ENCODE measurements at regions not wholly inside any gene's neighbourhood (a gene's known extent, or its start where the extent isn't known, plus 50 kb on each side); places are given as distances from the start of the nearest gene placed in this dataset.

- intact Hi-C loops (cut with DNase I), result no loop called here
- FAIRE-seq (no peak), DNase-seq (no peak)
- Histone ChIP-seq H3K4me1 (ENCODE audit: control insufficient read depth in 2 of 3, insufficient read depth in 2 of 3, low read depth in 1 of 3, low read length in 3 of 3) (no peaks in the 10 kb centered on the region), H3K9me3 (ENCODE audit: control insufficient read depth in 2 of 3, insufficient read depth in 1 of 3, low read length in 3 of 3) (no peaks in the 10 kb centered on the region), H3K4me3 (ENCODE audit: low read length in 3 of 3) (no peak overlapping the region), H3K36me3 (ENCODE audit: control insufficient read depth in 2 of 3, insufficient read depth in 3 of 3, low read length in 3 of 3) (no peaks in the 10 kb centered on the region), H3K27ac (ENCODE audit: low read depth in 2 of 2, low read length in 2 of 2) (no peak overlapping the region), H3K9ac (ENCODE audit: low read length in 3 of 3) (no peak overlapping the region), H3K27me3 (ENCODE audit: control insufficient read depth, insufficient read depth, low read length) (no peaks in the 10 kb centered on the region)
- no peak for TF ChIP-seq CTCF (IDR thresholded peaks at IDR 0.05; ENCODE audit: borderline replicate concordance, extremely low read depth, insufficient read depth)
Measured at GRCh38 chr2:209368406-209368805, 55.4 kb upstream of the MAP2 start.

- Histone ChIP-seq H3K9me3 (ENCODE audit: control insufficient read depth in 2 of 3, insufficient read depth in 1 of 3, low read length in 3 of 3) (no peaks in the 10 kb centered on the region), H3K27ac (ENCODE audit: low read depth in 2 of 2, low read length in 2 of 2) (no peak overlapping the region), H3K27me3 (ENCODE audit: control insufficient read depth, insufficient read depth, low read length) (no peaks in the 10 kb centered on the region), H3K4me3 (ENCODE audit: low read length in 3 of 3) (no peak overlapping the region), H3K9ac (ENCODE audit: low read length in 3 of 3) (no peak overlapping the region), H3K36me3 (ENCODE audit: control insufficient read depth in 2 of 3, insufficient read depth in 3 of 3, low read length in 3 of 3) (no peaks in the 10 kb centered on the region), H3K4me1 (ENCODE audit: control insufficient read depth in 2 of 3, insufficient read depth in 2 of 3, low read depth in 1 of 3, low read length in 3 of 3) (no peaks in the 10 kb centered on the region)
- peak in 4 of 5 donors; percentile 11 to 77 (median 63) for DNase-seq
- no peak for TF ChIP-seq CTCF (IDR thresholded peaks at IDR 0.05; ENCODE audit: borderline replicate concordance, extremely low read depth, insufficient read depth)
- FAIRE-seq, result no peak
- intact Hi-C loops (cut with DNase I), result no loop called here
Measured at GRCh38 chr2:209368914-209369313, 54.9 kb upstream of the MAP2 start.

- no peak overlapping the region for H3K27ac ChIP-seq (ENCODE audit: low read depth in 2 of 2, low read length in 2 of 2)
- no peak overlapping the region for H3K4me3 ChIP-seq (ENCODE audit: low read length in 3 of 3)
- H3K27me3 ChIP-seq (ENCODE audit: control insufficient read depth, insufficient read depth, low read length), result no peaks in the 10 kb centered on the region
- no peaks in the 10 kb centered on the region for H3K36me3 ChIP-seq (ENCODE audit: control insufficient read depth in 2 of 3, insufficient read depth in 3 of 3, low read length in 3 of 3)
- TF ChIP-seq CTCF (IDR thresholded peaks at IDR 0.05; ENCODE audit: borderline replicate concordance, extremely low read depth, insufficient read depth), result no peak
- intact Hi-C loops (cut with DNase I), result no loop called here
- no peaks in the 10 kb centered on the region for H3K9me3 ChIP-seq (ENCODE audit: control insufficient read depth in 2 of 3, insufficient read depth in 1 of 3, low read length in 3 of 3)
- H3K9ac ChIP-seq (ENCODE audit: low read length in 3 of 3), result no peak overlapping the region
- FAIRE-seq (no peak), DNase-seq (no peak)
- no peaks in the 10 kb centered on the region for H3K4me1 ChIP-seq (ENCODE audit: control insufficient read depth in 2 of 3, insufficient read depth in 2 of 3, low read depth in 1 of 3, low read length in 3 of 3)
Measured at GRCh38 chr2:209369656-209370055, 54.2 kb upstream of the MAP2 start.

GRCh38 chr2:209371407-209371806 lies 52.4 kb upstream of the MAP2 start:
- TF ChIP-seq CTCF (IDR thresholded peaks at IDR 0.05; ENCODE audit: borderline replicate concordance, extremely low read depth, insufficient read depth), result no peak
- Histone ChIP-seq H3K4me3 (ENCODE audit: low read length in 3 of 3) (no peak overlapping the region), H3K27me3 (ENCODE audit: control insufficient read depth, insufficient read depth, low read length) (no peaks in the 10 kb centered on the region), H3K4me1 (ENCODE audit: control insufficient read depth in 2 of 3, insufficient read depth in 2 of 3, low read depth in 1 of 3, low read length in 3 of 3) (no peaks in the 10 kb centered on the region), H3K9ac (ENCODE audit: low read length in 3 of 3) (no peak overlapping the region), H3K36me3 (ENCODE audit: control insufficient read depth in 2 of 3, insufficient read depth in 3 of 3, low read length in 3 of 3) (no peaks in the 10 kb centered on the region), H3K9me3 (ENCODE audit: control insufficient read depth in 2 of 3, insufficient read depth in 1 of 3, low read length in 3 of 3) (peaks cover 0 to 2% (median 0%) of the 10 kb centered on the region in 3 donors), H3K27ac (ENCODE audit: low read depth in 2 of 2, low read length in 2 of 2) (no peak overlapping the region)
- FAIRE-seq (no peak), DNase-seq (no peak)
- intact Hi-C loops (cut with DNase I), result no loop called here

All from kidney (tissue), 13 donors.